ENCODE measurements at regions not wholly inside any gene's neighbourhood (a gene's known extent, or its start where the extent isn't known, plus 50 kb on each side); places are given as distances from the start of the nearest gene placed in this dataset.

DNA sequence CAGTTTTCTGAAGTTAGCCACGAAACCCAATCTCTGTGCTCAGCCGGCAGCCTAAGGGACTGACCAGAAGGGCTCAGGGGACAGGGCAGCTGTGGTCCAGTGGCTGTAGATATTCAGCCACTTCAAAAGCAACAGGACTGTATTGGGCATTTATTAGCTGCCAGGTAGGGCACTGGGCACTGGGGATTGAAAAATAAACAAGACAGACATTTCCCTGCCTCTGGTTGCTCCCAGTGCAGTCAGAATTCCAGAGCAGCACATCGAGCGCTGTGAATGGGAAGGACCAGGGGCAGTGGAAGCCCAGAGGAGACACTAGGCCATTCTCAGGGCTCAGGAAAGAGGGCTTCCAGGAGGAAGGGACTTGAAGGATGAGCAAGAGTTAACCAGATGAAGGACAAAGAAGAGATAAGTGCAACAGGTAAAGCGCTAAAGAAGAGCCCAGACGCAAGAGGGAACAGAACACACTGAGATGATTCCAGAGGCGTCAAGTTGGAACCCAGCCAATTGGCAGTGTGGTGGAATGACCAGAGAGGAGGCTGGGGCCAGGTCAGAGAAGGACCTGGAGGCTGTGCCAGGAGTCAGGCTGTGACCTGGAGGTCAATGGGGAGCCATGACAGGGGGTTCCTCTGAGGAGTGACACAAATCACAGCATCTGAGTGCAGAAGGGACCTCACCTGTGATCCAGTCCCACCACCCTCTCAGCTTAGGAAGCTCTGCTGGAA lies 122.5 kb upstream of the ZNF618 start:
- no peaks in the 10 kb centered on the region for H3K9me3 ChIP-seq (replicated peaks; ENCODE audit: low read length)
- no peak overlapping the region for H3K9ac ChIP-seq (ENCODE audit: low read depth, low read length)
- H3K4me3 ChIP-seq (ENCODE audit: low read length): no peak overlapping the region
- H3K4me1 ChIP-seq (ENCODE audit: control insufficient read depth, insufficient read depth, low read length): peaks cover 8% of the 10 kb centered on the region
- H3K4me2 ChIP-seq (ENCODE audit: low read length): no peak overlapping the region
- H3K36me3 ChIP-seq (ENCODE audit: insufficient read depth, low read length): no peaks in the 10 kb centered on the region
- peaks cover 63% of the 10 kb centered on the region for H3K27me3 ChIP-seq (ENCODE audit: control insufficient read depth, insufficient read depth, low read length)

- peaks cover 8% of the 10 kb centered on the region for H3K4me1 ChIP-seq (ENCODE audit: control insufficient read depth, insufficient read depth, low read length)
- no peak overlapping the region for H3K9ac ChIP-seq (ENCODE audit: low read depth, low read length)
- H3K4me2 ChIP-seq (ENCODE audit: low read length): no peak overlapping the region
- peaks cover 59% of the 10 kb centered on the region for H3K27me3 ChIP-seq (ENCODE audit: control insufficient read depth, insufficient read depth, low read length)
- H3K9me3 ChIP-seq (replicated peaks; ENCODE audit: low read length): no peaks in the 10 kb centered on the region
- H3K4me3 ChIP-seq (ENCODE audit: low read length): no peak overlapping the region
- H3K36me3 ChIP-seq (ENCODE audit: insufficient read depth, low read length): no peaks in the 10 kb centered on the region
These were observed 121.4 kb upstream of the ZNF618 start for GRCh38 chr9:113754739-113755138.

- no peaks in the 10 kb centered on the region for H3K9me3 ChIP-seq (replicated peaks; ENCODE audit: low read length)
- H3K4me2 ChIP-seq (ENCODE audit: low read length): no peak overlapping the region
- no peaks in the 10 kb centered on the region for H3K36me3 ChIP-seq (ENCODE audit: insufficient read depth, low read length)
- H3K27me3 ChIP-seq (ENCODE audit: control insufficient read depth, insufficient read depth, low read length): peaks cover 59% of the 10 kb centered on the region
- H3K4me3 ChIP-seq (ENCODE audit: low read length): no peak overlapping the region
- H3K9ac ChIP-seq (ENCODE audit: low read depth, low read length): no peak overlapping the region
- H3K4me1 ChIP-seq (ENCODE audit: control insufficient read depth, insufficient read depth, low read length): peaks cover 8% of the 10 kb centered on the region
These were observed 120.7 kb upstream of the ZNF618 start for GRCh38 chr9:113755433-113755832.

DNA sequence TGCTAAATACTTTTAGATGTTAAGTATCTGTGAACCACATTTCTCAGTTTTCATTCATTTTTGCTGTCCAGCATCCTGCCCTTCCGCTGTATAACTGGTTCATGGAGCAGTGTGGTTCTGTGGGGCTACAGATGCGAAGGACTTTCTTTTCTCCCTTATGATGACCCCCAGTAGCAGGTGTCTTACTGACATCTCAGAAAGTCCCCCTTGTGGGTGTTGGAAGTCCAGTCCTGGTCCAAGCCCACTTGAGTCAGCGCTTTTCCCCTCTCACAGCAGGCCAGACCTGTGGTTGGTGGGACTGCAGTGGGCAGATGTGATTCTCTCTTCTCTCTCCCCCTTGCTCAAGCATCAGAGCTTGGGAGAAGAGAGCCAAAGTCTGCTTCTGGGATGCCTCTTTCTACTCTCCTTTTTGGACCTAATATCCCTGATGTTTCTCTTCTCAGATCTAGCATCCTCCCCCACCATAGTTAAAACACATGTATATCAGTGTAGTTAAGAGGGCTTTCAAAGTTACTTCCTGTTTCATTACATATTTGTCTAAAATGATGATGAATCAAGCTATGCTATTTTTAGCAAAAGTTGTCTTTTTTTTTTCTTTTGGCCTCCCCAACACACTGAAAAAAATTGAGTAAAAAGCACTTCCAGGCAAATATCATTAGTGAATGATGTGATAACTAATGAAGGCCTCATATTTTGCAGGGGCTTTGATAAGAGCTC lies 119.5 kb upstream of the ZNF618 start:
- peaks cover 8% of the 10 kb centered on the region for H3K4me1 ChIP-seq (ENCODE audit: control insufficient read depth, insufficient read depth, low read length)
- peaks cover 54% of the 10 kb centered on the region for H3K27me3 ChIP-seq (ENCODE audit: control insufficient read depth, insufficient read depth, low read length)
- H3K4me3 ChIP-seq (ENCODE audit: low read length): no peak overlapping the region
- H3K9ac ChIP-seq (ENCODE audit: low read depth, low read length): no peak overlapping the region
- no peaks in the 10 kb centered on the region for H3K9me3 ChIP-seq (replicated peaks; ENCODE audit: low read length)
- no peak overlapping the region for H3K4me2 ChIP-seq (ENCODE audit: low read length)
- H3K36me3 ChIP-seq (ENCODE audit: insufficient read depth, low read length): no peaks in the 10 kb centered on the region

- Histone ChIP-seq H3K27me3 (ENCODE audit: control insufficient read depth, insufficient read depth, low read length) (peaks cover 66% of the 10 kb centered on the region), H3K9ac (ENCODE audit: low read depth, low read length) (no peak overlapping the region), H3K36me3 (ENCODE audit: insufficient read depth, low read length) (no peaks in the 10 kb centered on the region), H3K4me1 (ENCODE audit: control insufficient read depth, insufficient read depth, low read length) (no peaks in the 10 kb centered on the region), H3K4me3 (ENCODE audit: low read length) (no peak overlapping the region), H3K9me3 (replicated peaks; ENCODE audit: low read length) (no peaks in the 10 kb centered on the region), H3K4me2 (ENCODE audit: low read length) (no peak overlapping the region)
These were observed 112.7 kb upstream of the ZNF618 start for GRCh38 chr9:113763429-113763828.

DNA sequence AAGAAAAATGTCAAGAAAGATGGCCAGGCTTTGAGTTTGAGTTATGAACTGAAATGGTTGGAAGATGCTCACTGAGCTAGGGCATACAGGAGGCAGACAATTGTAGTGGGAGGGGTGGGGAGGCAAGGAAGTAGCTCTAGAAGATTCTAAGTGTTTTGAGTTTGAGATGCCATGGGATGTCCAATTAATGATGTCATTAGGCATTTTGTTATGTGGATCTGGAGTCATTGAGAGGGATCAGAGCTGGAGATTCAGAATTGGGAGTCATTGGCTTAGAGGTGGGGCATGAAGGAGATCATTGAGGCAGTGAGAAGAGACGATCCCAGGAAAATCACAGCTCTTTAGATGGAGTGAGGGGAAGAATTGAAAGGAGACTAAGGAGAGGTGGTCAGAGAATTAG lies 111.5 kb upstream of the ZNF618 start:
- H3K36me3 ChIP-seq (ENCODE audit: insufficient read depth, low read length): no peaks in the 10 kb centered on the region

GRCh38 chr9:113769412-113769811 lies 106.7 kb upstream of the ZNF618 start:
- H3K9me3 ChIP-seq (replicated peaks; ENCODE audit: low read length): no peaks in the 10 kb centered on the region
- no peaks in the 10 kb centered on the region for H3K36me3 ChIP-seq (ENCODE audit: insufficient read depth, low read length)
- peaks cover 55% of the 10 kb centered on the region for H3K27me3 ChIP-seq (ENCODE audit: control insufficient read depth, insufficient read depth, low read length)
- H3K4me2 ChIP-seq (ENCODE audit: low read length): no peak overlapping the region
- peaks cover 29% of the 10 kb centered on the region for H3K4me1 ChIP-seq (ENCODE audit: control insufficient read depth, insufficient read depth, low read length)
- no peak overlapping the region for H3K9ac ChIP-seq (ENCODE audit: low read depth, low read length)
- H3K4me3 ChIP-seq (ENCODE audit: low read length): no peak overlapping the region

More for the DNA sequence above, 111.5 kb upstream of the ZNF618 start:
- no peaks in the 10 kb centered on the region for H3K9me3 ChIP-seq (replicated peaks; ENCODE audit: low read length)
- no peak overlapping the region for H3K4me3 ChIP-seq (ENCODE audit: low read length)
- peaks cover 72% of the 10 kb centered on the region for H3K27me3 ChIP-seq (ENCODE audit: control insufficient read depth, insufficient read depth, low read length)
- H3K9ac ChIP-seq (ENCODE audit: low read depth, low read length): no peak overlapping the region
- H3K4me2 ChIP-seq (ENCODE audit: low read length): no peak overlapping the region
- no peaks in the 10 kb centered on the region for H3K4me1 ChIP-seq (ENCODE audit: control insufficient read depth, insufficient read depth, low read length)

DNA sequence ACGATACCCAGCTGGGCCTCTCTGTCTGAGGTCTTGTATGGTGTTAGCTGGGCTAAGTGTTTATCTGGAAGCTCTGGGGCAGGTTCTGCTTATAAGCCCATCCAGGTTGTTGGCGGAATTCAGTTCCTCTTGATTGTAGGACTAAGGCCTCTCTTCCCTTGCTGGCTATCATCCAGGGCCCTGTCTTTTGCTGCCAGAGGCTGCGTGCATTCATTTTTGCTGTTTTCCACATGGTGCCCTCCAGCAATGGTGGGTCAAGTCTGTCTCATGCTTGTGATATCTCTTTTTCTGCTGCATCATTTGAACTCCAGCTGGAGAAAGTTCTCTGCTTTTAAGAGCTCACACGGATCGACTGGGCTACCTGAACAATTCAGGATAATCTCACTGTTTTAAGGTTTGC lies 105.7 kb upstream of the ZNF618 start:
- Histone ChIP-seq H3K36me3 (ENCODE audit: insufficient read depth, low read length) (no peaks in the 10 kb centered on the region), H3K27me3 (ENCODE audit: control insufficient read depth, insufficient read depth, low read length) (peaks cover 55% of the 10 kb centered on the region), H3K4me3 (ENCODE audit: low read length) (no peak overlapping the region), H3K9me3 (replicated peaks; ENCODE audit: low read length) (no peaks in the 10 kb centered on the region), H3K4me2 (ENCODE audit: low read length) (no peak overlapping the region), H3K9ac (ENCODE audit: low read depth, low read length) (no peak overlapping the region), H3K4me1 (ENCODE audit: control insufficient read depth, insufficient read depth, low read length) (peaks cover 29% of the 10 kb centered on the region)

GRCh38 chr9:113771199-113771598 lies 104.9 kb upstream of the ZNF618 start:
- Histone ChIP-seq H3K9ac (ENCODE audit: low read depth, low read length) (no peak overlapping the region), H3K9me3 (replicated peaks; ENCODE audit: low read length) (no peaks in the 10 kb centered on the region), H3K4me1 (ENCODE audit: control insufficient read depth, insufficient read depth, low read length) (peaks cover 29% of the 10 kb centered on the region), H3K27me3 (ENCODE audit: control insufficient read depth, insufficient read depth, low read length) (peaks cover 54% of the 10 kb centered on the region), H3K4me3 (ENCODE audit: low read length) (no peak overlapping the region), H3K36me3 (ENCODE audit: insufficient read depth, low read length) (no peaks in the 10 kb centered on the region), H3K4me2 (ENCODE audit: low read length) (peak overlapping the region; percentile 2)

DNA sequence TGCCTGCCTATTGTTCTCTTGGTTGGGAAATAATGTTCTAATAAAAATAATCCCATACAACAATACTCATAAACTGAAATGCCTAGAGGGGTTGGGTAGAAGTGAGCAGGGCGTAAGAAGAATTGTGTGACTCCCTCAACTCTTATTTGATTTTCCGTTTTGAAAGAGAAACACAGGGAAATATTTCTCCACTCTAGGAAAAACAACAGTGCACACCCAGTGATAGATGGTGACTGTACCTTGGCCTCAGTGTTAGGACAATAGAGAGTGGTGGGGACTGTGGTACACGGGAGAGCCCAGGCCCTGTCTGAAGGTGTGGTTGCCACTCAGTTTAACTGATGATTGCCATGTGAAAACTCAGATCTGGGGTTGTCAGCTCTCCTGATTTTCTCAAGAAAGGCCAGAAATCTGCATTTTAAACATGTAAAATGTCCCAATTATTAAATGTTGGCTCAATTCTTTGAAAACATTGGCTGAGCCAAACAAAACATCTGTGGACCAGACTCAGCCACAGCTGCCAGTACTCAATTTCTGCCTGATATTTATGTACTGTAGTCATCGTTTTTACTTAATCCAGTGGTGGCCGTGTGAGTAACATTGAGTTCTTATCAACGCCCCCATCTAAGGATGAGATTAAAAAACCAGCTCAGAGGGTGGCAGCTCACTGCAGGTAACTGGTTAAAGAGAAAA lies 103.8 kb upstream of the ZNF618 start:
- Histone ChIP-seq H3K36me3 (ENCODE audit: insufficient read depth, low read length) (no peaks in the 10 kb centered on the region), H3K4me1 (ENCODE audit: control insufficient read depth, insufficient read depth, low read length) (peaks cover 29% of the 10 kb centered on the region), H3K4me3 (ENCODE audit: low read length) (no peak overlapping the region), H3K4me2 (ENCODE audit: low read length) (peak overlapping the region; percentile 50), H3K9me3 (replicated peaks; ENCODE audit: low read length) (no peaks in the 10 kb centered on the region), H3K9ac (ENCODE audit: low read depth, low read length) (no peak overlapping the region), H3K27me3 (ENCODE audit: control insufficient read depth, insufficient read depth, low read length) (peaks cover 53% of the 10 kb centered on the region)

DNA sequence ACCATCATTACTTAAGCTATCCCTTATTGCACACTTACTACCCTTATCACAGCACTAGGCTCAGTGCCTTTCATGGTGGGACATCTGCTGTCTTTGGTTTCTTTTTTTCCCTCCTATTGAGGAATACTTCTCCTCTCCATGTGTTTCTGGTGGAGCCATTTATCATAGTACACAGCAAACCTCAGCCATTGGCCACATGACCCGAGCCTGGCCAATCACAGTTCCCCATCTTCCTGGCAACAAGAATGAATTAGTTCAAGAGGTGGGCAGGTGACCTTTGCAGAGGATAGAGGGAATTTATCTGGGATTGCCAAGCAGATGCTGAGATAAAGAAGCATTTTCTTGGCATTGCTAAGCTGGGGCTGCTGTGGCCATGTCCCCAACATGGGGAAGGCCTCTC lies 101.1 kb upstream of the ZNF618 start:
- no peak overlapping the region for H3K4me3 ChIP-seq (ENCODE audit: low read length)
- no peaks in the 10 kb centered on the region for H3K36me3 ChIP-seq (ENCODE audit: insufficient read depth, low read length)
- peaks cover 43% of the 10 kb centered on the region for H3K27me3 ChIP-seq (ENCODE audit: control insufficient read depth, insufficient read depth, low read length)
- H3K4me2 ChIP-seq (ENCODE audit: low read length): no peak overlapping the region
- H3K9ac ChIP-seq (ENCODE audit: low read depth, low read length): no peak overlapping the region
- H3K4me1 ChIP-seq (ENCODE audit: control insufficient read depth, insufficient read depth, low read length): peaks cover 29% of the 10 kb centered on the region
- no peaks in the 10 kb centered on the region for H3K9me3 ChIP-seq (replicated peaks; ENCODE audit: low read length)
